ENCODE measurements at regions not wholly inside any gene's neighbourhood (a gene's known extent, or its start where the extent isn't known, plus 50 kb on each side); places are given as distances from the start of the nearest gene placed in this dataset.

DNA sequence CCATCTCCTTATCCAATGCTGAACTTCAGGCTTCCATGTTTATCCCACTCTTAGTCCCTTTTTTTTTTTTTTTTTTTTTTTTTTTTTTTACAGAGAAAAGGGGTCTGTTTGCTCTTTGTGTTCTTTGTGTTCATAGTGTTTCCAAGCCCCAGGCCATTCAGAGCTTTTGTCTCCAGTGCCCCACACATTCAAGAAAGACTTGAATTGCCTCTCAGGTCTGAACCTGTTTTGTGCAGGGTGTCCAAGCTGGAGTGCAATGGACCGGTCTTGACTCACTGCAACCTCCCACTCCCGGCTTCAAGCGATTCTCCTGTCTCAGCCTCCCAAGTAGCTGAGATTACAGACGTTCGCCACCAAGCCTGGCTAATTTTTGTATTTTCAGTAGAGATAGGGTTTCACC lies 191.2 kb downstream of the PALM2AKAP2 start:
- no peaks in the 10 kb centered on the region for H3K27me3 Mint-ChIP-seq

More for the DNA sequence above, 191.2 kb downstream of the PALM2AKAP2 start:
- peak overlapping the region; percentile 98 for H3K27ac Mint-ChIP-seq
- Histone ChIP-seq H4K20me1 (ENCODE audit: control insufficient read depth, insufficient read depth, low read length, poor library complexity, severe bottlenecking) (no peaks in the 10 kb centered on the region), H3K4me3 (ENCODE audit: control extremely low read depth in 1 of 5, extremely low read depth in 1 of 5, insufficient read depth in 1 of 5, low read depth in 2 of 5, low read length in 4 of 5) (no peak overlapping the region), H3K9ac (ENCODE audit: low read length) (no peak overlapping the region), H3K4me2 (replicated peaks; ENCODE audit: low read depth, low read length, poor library complexity, severe bottlenecking) (peak overlapping the region; percentile 67), H3K9me3 (ENCODE audit: control extremely low read depth in 1 of 3, control insufficient read depth in 2 of 3, insufficient read depth in 1 of 3, low read length in 2 of 3) (no peaks in the 10 kb centered on the region), H3K79me2 (ENCODE audit: control insufficient read depth, insufficient read depth, low read length) (no peaks in the 10 kb centered on the region), H3K4me1 (ENCODE audit: control insufficient read depth in 2 of 2, insufficient read depth in 2 of 2, low read length in 2 of 2) (peaks cover 99 to 100% of the 10 kb centered on the region in 2 donors), H3K36me3 (replicated peaks in 1 of 2; ENCODE audit: control extremely low read depth in 1 of 2, control insufficient read depth in 1 of 2, extremely low read depth in 1 of 2, insufficient read depth in 2 of 2, low read length in 1 of 2) (no peaks in the 10 kb centered on the region), H3K27me3 (replicated peaks in 1 of 4; ENCODE audit: control extremely low read depth in 1 of 4, control insufficient read depth in 3 of 4, insufficient read depth in 4 of 4, low read length in 3 of 4) (no peaks in the 10 kb centered on the region), H3K27ac (ENCODE audit: low read length in 2 of 2) (peak overlapping the region; percentile 90 to 93), H2AFZ (ENCODE audit: insufficient read depth, low read depth, low read length, poor library complexity, severe bottlenecking) (no peak overlapping the region)
- no peak for TF ChIP-seq CTCF (IDR thresholded peaks at IDR 0.05)
- no peak for TF ChIP-seq EZH2 (IDR thresholded peaks at IDR 0.05; ENCODE audit: borderline replicate concordance, insufficient read depth, low read depth, low read length, poor library complexity, severe bottlenecking)
- CTCF ChIA-PET: interaction anchor here (0.6 to 10.8 kb wide), 9 partner anchors 12 to 87 kb away, joined by 3 to 138 read pairs (median 5); no protein-coding TSS in a partner anchor
- H3K9me3 Mint-ChIP-seq (ENCODE audit: insufficient read depth): no peaks in the 10 kb centered on the region
- no CpG with 5 or more reads among the region's 5 CpGs for WGBS (ENCODE audit: insufficient coverage)
- POLR2A ChIA-PET: interaction anchor here (1.3 to 3.1 kb wide), 5 partner anchors 54 to 88 kb away, joined by 4 to 23 read pairs (median 5); no protein-coding TSS in a partner anchor
- no peak for ATAC-seq (ENCODE audit: low read depth)
- H3K4me1 Mint-ChIP-seq: peaks cover 95% of the 10 kb centered on the region
- intact Hi-C loops (cut with micrococcal nuclease): loop anchor here (5.0 kb wide), 3 partner anchors 36 to 286 kb away; partner anchors contain the start of gene TXN
- peak overlapping the region; percentile 76 for H3K4me3 Mint-ChIP-seq
- DNase-seq: no peak

All from B cell (primary cell).